ENCODE measurements at regions not wholly inside any gene's neighbourhood (a gene's known extent, or its start where the extent isn't known, plus 50 kb on each side); places are given as distances from the start of the nearest gene placed in this dataset.

- Histone ChIP-seq H3K27me3 (ENCODE audit: control insufficient read depth, insufficient read depth, low read length) (no peaks in the 10 kb centered on the region), H3K36me3 (replicated peaks; ENCODE audit: control insufficient read depth, insufficient read depth, low read length) (no peaks in the 10 kb centered on the region), H3K4me3 (ENCODE audit: insufficient read depth, low read depth, low read length) (no peak overlapping the region)
- no peak for DNase-seq
Measured at GRCh38 chr12:124194264-124194892, 100.5 kb upstream of the RFLNA start.

- no peaks in the 10 kb centered on the region for H3K36me3 ChIP-seq (replicated peaks; ENCODE audit: control insufficient read depth, insufficient read depth, low read length)
- DNase-seq, result no peak
- H3K27me3 ChIP-seq (ENCODE audit: control insufficient read depth, insufficient read depth, low read length), result no peaks in the 10 kb centered on the region
- no peak overlapping the region for H3K4me3 ChIP-seq (ENCODE audit: insufficient read depth, low read depth, low read length)
Measured at GRCh38 chr12:124194893-124195566, 99.9 kb upstream of the RFLNA start.

GRCh38 chr12:124195567-124195942 lies 99.3 kb upstream of the RFLNA start:
- Histone ChIP-seq H3K27me3 (ENCODE audit: control insufficient read depth, insufficient read depth, low read length) (no peaks in the 10 kb centered on the region), H3K36me3 (replicated peaks; ENCODE audit: control insufficient read depth, insufficient read depth, low read length) (no peaks in the 10 kb centered on the region), H3K4me3 (ENCODE audit: insufficient read depth, low read depth, low read length) (no peak overlapping the region)
- no peak for DNase-seq

GRCh38 chr12:124196236-124196635 lies 98.7 kb upstream of the RFLNA start:
- Histone ChIP-seq H3K4me3 (ENCODE audit: insufficient read depth, low read depth, low read length) (no peak overlapping the region), H3K36me3 (replicated peaks; ENCODE audit: control insufficient read depth, insufficient read depth, low read length) (no peaks in the 10 kb centered on the region), H3K27me3 (ENCODE audit: control insufficient read depth, insufficient read depth, low read length) (no peaks in the 10 kb centered on the region)
- no peak for DNase-seq

GRCh38 chr12:124201248-124201647 lies 93.6 kb upstream of the RFLNA start:
- H3K27me3 ChIP-seq (ENCODE audit: control insufficient read depth, insufficient read depth, low read length), result no peaks in the 10 kb centered on the region
- no peaks in the 10 kb centered on the region for H3K36me3 ChIP-seq (replicated peaks; ENCODE audit: control insufficient read depth, insufficient read depth, low read length)
- no peak overlapping the region for H3K4me3 ChIP-seq (ENCODE audit: insufficient read depth, low read depth, low read length)
- DNase-seq, result no peak

- H3K27me3 ChIP-seq (ENCODE audit: control insufficient read depth, insufficient read depth, low read length), result no peaks in the 10 kb centered on the region; the same call in 1 of the 2 replicates
Measured at GRCh38 chr12:124203176-124203575, 91.7 kb upstream of the RFLNA start.

GRCh38 chr12:124205405-124205804 lies 89.5 kb upstream of the RFLNA start:
- DNase-seq, result no peak
- H3K36me3 ChIP-seq (replicated peaks; ENCODE audit: control insufficient read depth, insufficient read depth, low read length), result no peaks in the 10 kb centered on the region
- H3K27me3 ChIP-seq (ENCODE audit: control insufficient read depth, insufficient read depth, low read length), result no peaks in the 10 kb centered on the region; the same call in 1 of the 2 replicates
- H3K4me3 ChIP-seq (ENCODE audit: insufficient read depth, low read depth, low read length), result no peak overlapping the region

More at GRCh38 chr12:124203176-124203575, 91.7 kb upstream of the RFLNA start:
- no peaks in the 10 kb centered on the region for H3K36me3 ChIP-seq (replicated peaks; ENCODE audit: control insufficient read depth, insufficient read depth, low read length)
- no peak for DNase-seq
- no peak overlapping the region for H3K4me3 ChIP-seq (ENCODE audit: insufficient read depth, low read depth, low read length)

- Histone ChIP-seq H3K4me3 (ENCODE audit: insufficient read depth, low read depth, low read length) (no peak overlapping the region), H3K36me3 (replicated peaks; ENCODE audit: control insufficient read depth, insufficient read depth, low read length) (no peaks in the 10 kb centered on the region), H3K27me3 (ENCODE audit: control insufficient read depth, insufficient read depth, low read length) (no peaks in the 10 kb centered on the region; the same call in 1 of the 2 replicates)
- no peak for DNase-seq
Measured at GRCh38 chr12:124207049-124207448, 87.8 kb upstream of the RFLNA start.

- no peaks in the 10 kb centered on the region; the same call in 1 of the 2 replicates for H3K27me3 ChIP-seq (ENCODE audit: control insufficient read depth, insufficient read depth, low read length)
- DNase-seq, result no peak
- no peaks in the 10 kb centered on the region for H3K36me3 ChIP-seq (replicated peaks; ENCODE audit: control insufficient read depth, insufficient read depth, low read length)
- no peak overlapping the region for H3K4me3 ChIP-seq (ENCODE audit: insufficient read depth, low read depth, low read length)
Measured at GRCh38 chr12:124207617-124208016, 87.3 kb upstream of the RFLNA start.

GRCh38 chr12:124208489-124208888 lies 86.4 kb upstream of the RFLNA start:
- Histone ChIP-seq H3K36me3 (replicated peaks; ENCODE audit: control insufficient read depth, insufficient read depth, low read length) (no peaks in the 10 kb centered on the region), H3K4me3 (ENCODE audit: insufficient read depth, low read depth, low read length) (no peak overlapping the region), H3K27me3 (ENCODE audit: control insufficient read depth, insufficient read depth, low read length) (no peaks in the 10 kb centered on the region; the same call in 1 of the 2 replicates)
- DNase-seq, result no peak

GRCh38 chr12:124210991-124211577 lies 83.8 kb upstream of the RFLNA start:
- no peaks in the 10 kb centered on the region for H3K36me3 ChIP-seq (replicated peaks; ENCODE audit: control insufficient read depth, insufficient read depth, low read length)
- no peak overlapping the region for H3K4me3 ChIP-seq (ENCODE audit: insufficient read depth, low read depth, low read length)
- no peak for DNase-seq

GRCh38 chr12:124211753-124212152 lies 83.1 kb upstream of the RFLNA start:
- Histone ChIP-seq H3K27me3 (ENCODE audit: control insufficient read depth, insufficient read depth, low read length) (no peaks in the 10 kb centered on the region; the same call in 1 of the 2 replicates), H3K4me3 (ENCODE audit: insufficient read depth, low read depth, low read length) (no peak overlapping the region), H3K36me3 (replicated peaks; ENCODE audit: control insufficient read depth, insufficient read depth, low read length) (no peaks in the 10 kb centered on the region)
- DNase-seq, result no peak

More at GRCh38 chr12:124210991-124211577, 83.8 kb upstream of the RFLNA start:
- no peaks in the 10 kb centered on the region; the same call in 1 of the 2 replicates for H3K27me3 ChIP-seq (ENCODE audit: control insufficient read depth, insufficient read depth, low read length)

- H3K4me3 ChIP-seq (ENCODE audit: insufficient read depth, low read depth, low read length), result no peak overlapping the region
- no peaks in the 10 kb centered on the region for H3K27me3 ChIP-seq (ENCODE audit: control insufficient read depth, insufficient read depth, low read length)
- H3K36me3 ChIP-seq (replicated peaks; ENCODE audit: control insufficient read depth, insufficient read depth, low read length), result no peaks in the 10 kb centered on the region
- no peak for DNase-seq
Measured at GRCh38 chr12:124213666-124214347, 81.1 kb upstream of the RFLNA start.

GRCh38 chr12:124214574-124214973 lies 80.3 kb upstream of the RFLNA start:
- DNase-seq, result no peak
- Histone ChIP-seq H3K4me3 (ENCODE audit: insufficient read depth, low read depth, low read length) (no peak overlapping the region), H3K27me3 (ENCODE audit: control insufficient read depth, insufficient read depth, low read length) (no peaks in the 10 kb centered on the region), H3K36me3 (replicated peaks; ENCODE audit: control insufficient read depth, insufficient read depth, low read length) (no peaks in the 10 kb centered on the region)

GRCh38 chr12:124216966-124217365 lies 77.9 kb upstream of the RFLNA start:
- no peaks in the 10 kb centered on the region for H3K27me3 ChIP-seq (ENCODE audit: control insufficient read depth, insufficient read depth, low read length)
- DNase-seq, result no peak
- no peaks in the 10 kb centered on the region for H3K36me3 ChIP-seq (replicated peaks; ENCODE audit: control insufficient read depth, insufficient read depth, low read length)
- H3K4me3 ChIP-seq (ENCODE audit: insufficient read depth, low read depth, low read length), result no peak overlapping the region

Data from H7 (cell line).